Left renal pelvis (tissue), 4 donors: ENCODE measurements at regions not wholly inside any gene's neighbourhood (a gene's known extent, or its start where the extent isn't known, plus 50 kb on each side); places are given as distances from the start of the nearest gene placed in this dataset.
"Not testable (repeated sequence)": the region's sequence is repeated elsewhere in the genome, so short reads cannot be mapped to it uniquely, and the experiment has no call there.

Experiments used
- DNase-seq, 4 donors: peaks; one replicate each; pipeline ENCODE4 v3.0.0-alpha.2; 2013; ENCODE audit warnings: low read depth in 4 of 4, low spot score in 3 of 4

DNA sequence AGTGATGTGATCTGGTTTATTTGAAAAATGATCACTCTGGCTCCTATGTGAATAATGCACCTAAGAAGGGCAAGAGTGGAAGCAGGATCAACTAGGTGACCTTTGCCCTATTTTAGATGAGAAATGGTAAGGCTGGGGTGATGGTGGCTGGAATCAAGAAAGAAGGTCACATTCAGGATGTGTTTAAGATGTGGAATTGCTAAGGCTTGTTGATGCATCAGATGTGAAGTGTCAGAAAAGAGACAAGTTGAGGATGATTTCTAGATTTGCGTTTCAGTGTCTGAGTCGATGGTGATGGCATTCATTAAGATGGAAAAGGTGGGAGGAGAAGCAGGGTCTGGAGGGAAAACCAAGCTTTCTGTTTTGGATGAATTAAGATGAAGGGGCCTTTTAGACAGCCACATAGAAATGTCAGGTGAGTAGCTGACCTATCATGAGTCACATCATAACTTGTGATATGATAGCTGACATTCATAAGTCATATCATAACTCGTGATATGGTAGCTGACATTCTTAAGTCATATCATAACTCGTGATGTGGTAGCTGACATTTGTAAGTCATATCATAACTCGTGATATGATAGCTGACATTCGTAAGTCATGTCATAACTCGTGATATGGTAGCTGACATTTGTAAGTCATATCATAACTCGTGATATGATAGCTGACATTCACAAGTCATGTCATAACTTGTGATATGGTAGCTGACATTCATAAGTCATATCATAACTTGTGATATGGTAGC is 101.2 kb upstream of the SEC11C start:
- DNase-seq: no peak

DNA sequence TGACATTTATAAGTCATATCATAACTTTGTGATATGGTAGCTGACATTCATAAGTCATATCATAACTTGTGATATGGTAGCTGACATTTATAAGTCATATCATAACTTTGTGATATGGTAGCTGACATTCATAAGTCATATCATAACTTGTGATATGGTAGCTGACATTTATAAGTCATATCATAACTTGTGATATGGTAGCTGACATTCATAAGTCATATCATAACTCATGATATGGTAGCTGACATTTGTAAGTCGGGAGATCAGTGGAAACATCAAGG is 100.7 kb upstream of the SEC11C start:
- DNase-seq: not testable (repeated sequence)

DNA sequence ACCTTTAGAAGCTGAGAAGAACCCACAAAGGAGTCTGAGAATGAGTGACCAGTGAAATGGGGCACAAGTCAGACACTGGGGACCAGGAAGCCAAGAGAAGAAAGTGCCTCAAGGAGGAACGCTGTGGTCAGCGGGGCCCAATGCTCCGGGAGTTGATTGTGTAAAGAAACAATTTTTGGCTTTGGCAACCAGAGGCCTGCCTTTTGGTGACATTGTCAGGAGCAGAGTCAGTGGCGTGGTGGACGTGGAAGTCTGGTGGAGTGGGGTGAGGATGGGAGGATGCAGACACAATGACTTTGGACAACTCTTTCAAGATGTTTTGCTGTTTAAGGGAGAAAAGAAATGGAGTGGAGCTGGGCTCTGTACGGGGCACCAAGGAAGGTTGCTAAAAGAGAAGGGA is 100.2 kb upstream of the SEC11C start:
- no peak for DNase-seq

DNA sequence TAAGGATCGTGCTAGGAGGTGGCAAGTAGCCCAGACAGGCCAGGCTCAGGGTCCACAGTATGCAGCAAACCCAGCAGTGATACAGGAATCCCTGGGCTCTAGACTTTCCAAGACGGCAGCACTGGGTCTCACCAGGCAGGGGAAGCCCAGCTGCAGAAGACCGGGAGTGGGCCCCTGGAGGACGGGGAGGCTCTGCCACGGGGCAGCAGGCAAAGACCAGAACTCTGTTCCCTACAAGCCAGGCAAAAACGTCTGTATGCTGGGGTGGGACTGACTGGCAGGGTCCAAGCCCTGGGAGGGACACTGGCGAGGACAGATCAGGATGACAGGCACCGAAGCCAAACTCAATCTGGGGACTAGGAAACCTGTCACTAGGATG is 98.9 kb upstream of the SEC11C start:
- no peak for DNase-seq

DNA sequence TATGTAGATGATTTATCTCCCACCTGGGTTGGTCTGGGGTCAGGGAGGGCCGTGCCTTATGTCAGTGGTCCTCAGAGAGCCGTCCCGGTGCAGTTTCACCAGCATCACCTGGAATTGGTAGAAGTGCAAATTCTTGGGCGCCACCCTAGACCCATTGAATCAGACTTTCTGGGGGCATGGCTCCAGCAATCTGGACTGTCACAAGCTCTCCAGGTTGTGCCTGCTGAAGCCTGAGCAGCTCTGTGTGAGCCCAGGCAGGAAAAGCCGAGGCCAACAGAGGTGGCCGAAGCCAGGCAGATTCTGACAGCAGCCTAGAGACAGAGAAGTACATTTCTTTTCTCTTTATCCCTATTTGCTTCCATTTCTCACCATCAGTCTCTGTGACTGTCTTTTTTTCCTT is 98.4 kb upstream of the SEC11C start:
- DNase-seq: no peak

DNA sequence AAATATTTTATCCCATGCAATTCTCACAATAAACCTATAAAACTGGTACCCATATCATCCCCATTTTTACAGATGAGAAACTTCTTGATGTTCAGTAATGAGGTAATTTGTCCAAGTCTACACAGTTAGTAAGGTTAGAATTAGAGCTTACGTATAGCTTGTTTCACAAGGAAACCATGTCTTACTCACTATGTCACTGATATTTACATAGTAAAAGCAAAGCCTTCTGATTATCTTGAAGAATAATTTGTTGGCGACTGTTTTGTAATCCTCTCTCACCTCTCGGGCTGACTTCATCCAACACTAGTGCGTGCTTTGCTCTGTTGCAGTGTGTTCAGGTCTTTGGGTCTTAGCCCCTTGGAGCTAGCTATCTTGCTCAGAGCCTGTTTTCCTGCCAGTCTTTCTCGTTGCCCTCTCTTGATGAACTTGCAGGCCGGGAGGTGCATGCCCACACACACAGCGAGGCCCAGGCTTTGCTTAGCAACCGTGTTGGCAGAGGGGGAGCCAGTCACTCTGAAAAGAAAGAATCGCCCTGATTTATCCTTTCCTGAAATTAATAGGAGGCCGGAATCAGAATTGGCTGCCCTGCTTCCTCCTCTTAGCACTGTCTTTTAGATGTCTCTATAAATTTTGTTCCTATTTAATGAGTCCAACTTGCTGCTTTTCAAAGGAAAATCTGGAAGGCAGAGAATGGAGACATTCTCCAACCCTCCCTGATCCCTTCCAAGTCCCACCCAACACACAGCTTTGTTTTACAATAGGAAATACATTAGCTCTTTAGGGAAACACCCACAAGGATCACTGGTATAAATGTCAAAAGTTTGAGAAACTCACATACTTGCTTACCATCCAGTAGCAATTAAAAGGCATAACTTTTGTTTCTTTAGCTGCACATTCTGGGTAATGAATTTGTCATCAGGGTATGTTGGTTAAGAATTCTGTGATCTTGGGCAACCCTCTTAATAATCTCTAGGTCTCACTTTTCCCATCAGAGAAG is 97.6 kb upstream of the SEC11C start:
- no peak for DNase-seq

DNA sequence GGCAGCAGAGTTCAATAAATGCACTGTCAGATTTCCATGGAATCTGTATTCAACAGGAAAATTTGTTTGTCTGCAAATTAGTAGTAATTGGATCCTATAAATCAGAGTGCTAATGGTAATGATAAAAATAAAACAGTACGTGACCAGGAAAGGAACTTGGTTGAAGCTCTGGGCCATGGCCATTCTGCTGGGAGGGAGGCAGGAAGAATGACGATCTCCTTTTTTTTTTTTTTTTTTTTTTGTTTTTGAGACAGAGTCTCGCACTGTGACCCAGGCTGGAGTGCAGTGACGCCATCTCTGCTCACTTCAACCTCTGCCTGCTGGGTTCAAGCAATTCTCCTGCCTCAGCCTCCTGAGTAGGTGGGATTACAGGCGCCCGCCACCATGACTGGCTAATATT is 94.8 kb upstream of the SEC11C start:
- no peak for DNase-seq

DNA sequence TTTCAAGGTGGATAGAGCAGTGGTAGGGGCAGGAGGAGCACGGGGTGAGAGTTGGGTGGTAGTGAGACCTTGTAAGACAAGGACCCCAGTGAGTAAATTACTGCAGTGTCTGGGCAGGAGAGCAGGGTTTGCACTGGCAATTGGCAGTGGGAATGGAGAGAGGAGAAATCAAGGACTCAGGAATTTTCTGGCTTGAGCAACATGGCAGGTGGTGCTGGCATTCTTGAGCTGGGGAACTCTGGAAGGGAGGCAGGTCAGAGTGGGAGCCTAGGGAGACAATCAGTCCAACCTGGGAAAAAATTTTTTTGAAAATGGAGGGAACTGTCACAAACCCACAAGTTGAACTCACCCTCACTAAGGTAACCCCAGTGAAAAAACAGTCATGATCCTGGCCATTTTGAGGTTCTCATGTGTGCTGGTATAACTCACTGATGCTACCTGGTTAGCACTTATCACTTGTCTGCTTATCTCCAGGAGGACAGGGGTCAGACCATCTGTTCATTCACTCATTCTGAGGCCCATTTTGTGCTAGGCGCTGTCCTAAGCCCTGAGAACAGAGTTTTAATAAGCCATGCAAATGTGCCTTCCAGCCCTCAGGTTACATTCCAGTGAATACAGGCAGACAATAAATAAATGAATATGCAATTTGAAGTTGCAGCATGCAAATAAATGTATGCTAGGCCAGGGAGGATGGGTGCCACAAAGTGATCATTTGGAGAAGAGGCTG is 92.2 kb upstream of the SEC11C start:
- DNase-seq: no peak

DNA sequence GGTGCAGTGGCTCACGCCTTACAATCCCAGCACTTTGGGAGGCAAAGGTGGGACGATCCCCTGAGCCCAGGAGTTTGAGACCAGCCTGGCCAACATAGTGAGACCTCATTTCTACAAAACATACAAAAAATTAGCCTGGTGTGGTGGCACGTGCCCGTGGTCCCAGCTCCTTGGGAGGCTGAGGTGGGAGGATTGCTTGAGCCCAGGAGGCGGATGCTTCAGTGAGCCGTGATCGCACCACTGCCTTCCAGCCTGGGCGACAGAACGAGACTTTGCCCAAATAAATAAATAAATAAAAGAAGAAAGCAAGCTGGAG is 91.7 kb upstream of the SEC11C start:
- DNase-seq: no peak

DNA sequence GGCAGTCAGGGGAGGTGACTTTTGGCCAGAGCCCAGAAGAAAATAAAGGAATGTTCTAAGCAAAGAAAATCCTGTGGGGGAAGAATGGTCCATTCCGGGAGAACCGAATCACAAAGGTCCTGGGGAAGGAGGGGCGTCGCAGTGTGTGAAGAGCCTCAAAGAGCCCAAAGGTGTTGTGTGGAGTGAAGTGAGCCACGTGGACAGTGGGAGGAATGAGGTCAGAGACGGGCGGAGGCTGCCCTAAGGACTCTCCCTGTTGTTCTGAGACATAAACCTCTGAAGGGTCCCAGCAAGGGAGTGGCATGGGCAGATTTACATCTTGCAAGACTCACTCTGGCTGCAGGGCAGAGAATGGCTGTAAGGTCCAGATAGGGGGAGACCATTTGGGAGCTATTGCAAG is 91.3 kb upstream of the SEC11C start:
- no peak for DNase-seq

DNA sequence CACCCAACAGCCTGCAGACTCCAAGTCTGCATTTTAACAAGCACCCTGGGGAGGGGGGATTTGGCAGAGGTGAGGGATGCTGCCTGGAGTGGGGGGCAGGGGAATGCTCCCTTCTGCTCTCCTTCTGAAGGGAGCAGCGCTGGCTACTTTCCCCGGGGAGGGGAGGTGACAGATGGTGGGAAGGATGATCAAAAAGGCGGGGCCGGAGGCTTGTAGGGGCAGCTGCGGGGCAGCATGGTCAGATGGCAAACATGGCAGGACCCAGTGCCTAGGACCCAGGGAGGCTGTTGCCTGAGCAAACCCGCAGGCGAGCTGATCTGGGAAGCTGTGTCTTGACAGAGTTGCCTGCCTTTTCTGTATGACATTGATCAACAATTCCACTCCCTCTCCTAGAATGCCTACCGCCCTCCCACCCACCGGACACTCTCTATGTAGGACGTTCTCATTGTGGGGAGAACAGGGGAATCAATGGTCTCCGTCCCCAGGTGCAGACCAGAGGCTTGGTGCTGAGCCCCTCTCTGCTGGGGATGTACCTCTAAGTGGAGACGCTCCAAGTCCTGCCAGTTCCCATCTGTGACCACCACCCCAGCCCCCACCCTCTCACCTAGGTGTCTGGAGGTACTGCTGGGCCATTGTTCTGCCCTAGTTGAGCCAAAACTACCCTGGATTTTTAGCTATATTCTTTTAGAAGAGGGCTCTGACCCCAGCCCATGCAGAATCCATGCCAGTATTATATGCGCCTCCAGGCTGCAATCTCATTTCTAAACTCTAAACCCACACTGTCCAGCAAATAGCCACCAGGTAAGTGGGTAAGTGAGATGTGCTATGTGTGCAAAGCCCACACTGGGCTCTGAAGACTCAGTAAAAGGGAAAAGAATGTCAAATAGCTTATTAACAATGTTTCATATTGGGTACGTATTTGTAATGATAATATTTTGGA is 89.7 kb upstream of the SEC11C start:
- no peak for DNase-seq

DNA sequence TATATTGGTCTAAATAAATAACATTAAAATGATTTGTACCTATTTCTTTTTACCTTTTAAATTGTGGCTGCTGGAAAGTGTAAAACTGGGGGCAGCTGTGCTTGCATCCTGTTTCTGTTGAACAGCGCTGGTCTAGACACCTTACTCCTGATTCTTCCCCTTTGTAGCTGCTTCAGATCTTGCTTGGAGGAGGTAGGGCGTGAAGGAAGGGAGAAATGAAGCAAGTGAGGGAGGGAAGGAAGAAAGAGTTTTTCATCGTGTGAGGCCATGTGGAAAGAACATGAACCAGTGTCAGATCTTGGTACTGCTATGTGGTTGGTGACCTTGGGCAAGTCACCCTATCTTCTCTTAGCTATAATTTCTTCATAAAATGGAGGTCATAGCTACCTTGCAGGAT is 89.0 kb upstream of the SEC11C start:
- DNase-seq: no peak

DNA sequence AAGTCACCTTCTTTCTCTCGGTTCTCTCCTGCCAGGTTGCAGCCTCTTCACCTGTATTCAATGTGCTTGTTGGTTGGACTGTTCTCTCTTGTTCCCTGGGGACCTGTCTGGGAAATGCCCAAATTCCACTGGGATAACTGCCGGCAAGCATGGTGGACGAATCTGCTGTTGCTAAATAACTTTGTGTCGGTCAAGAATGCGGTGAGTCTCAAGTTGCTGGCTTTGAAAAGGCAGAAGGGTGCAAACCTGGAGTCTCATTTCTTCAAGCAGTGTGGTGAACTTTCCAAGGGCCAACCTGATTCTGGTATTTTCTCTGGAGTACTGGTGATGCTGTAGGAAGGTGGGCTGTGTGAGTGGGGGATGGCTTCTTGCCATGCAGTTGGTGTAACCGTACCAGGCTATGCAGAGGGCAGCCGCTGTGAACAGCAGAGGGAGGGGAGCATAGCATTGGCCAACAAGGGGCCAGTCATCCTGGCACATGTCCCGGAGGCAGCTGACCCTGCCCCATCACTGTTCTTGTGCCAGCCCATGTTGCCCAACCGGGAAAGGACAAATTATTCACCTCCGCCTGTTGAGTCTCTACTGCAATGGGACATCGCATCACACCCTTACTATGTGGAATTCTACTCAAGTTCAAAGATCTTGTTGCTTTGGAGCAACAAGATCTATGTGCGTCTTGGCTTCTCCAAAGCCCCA is 88.1 kb upstream of the SEC11C start:
- no peak for DNase-seq

DNA sequence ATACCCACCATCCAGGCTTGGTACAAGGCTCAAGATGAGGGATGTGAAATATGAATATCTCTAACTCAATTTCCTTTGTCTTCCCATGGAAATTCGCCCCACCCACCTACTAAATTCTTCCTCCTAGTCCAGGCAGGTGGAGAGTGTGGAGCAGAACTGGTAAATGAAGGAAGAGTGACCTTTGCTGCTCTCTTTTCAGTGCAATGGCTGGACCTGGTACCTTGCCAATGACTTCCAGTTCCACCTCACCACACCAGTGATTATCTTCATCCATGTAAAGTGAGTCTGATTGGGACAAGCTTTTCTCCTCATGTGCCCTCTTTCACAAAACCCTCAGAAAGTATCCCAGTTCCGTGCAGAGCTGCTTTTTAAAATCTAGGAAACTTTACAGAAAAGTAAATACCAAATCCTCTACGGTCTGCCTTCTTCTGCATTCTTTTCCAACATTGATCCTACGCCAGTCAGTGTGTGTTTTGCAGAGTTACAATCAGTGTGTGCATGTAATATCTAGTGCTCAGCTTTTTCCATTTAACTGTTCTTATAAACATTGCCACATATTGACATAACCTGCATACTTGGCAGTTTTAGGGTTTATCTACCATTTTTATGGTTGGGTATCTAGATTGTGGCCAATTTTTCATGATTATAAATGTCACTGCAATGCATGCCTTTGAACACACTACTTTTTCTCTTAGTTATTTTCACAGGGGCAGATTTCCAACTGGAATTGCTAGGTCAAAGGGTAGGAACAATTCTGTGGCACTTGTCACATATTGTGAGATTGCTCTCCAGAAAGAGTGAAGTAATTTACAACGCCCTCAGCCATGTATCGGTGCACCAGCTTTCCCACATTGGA is 86.5 kb upstream of the SEC11C start:
- DNase-seq: no peak

DNA sequence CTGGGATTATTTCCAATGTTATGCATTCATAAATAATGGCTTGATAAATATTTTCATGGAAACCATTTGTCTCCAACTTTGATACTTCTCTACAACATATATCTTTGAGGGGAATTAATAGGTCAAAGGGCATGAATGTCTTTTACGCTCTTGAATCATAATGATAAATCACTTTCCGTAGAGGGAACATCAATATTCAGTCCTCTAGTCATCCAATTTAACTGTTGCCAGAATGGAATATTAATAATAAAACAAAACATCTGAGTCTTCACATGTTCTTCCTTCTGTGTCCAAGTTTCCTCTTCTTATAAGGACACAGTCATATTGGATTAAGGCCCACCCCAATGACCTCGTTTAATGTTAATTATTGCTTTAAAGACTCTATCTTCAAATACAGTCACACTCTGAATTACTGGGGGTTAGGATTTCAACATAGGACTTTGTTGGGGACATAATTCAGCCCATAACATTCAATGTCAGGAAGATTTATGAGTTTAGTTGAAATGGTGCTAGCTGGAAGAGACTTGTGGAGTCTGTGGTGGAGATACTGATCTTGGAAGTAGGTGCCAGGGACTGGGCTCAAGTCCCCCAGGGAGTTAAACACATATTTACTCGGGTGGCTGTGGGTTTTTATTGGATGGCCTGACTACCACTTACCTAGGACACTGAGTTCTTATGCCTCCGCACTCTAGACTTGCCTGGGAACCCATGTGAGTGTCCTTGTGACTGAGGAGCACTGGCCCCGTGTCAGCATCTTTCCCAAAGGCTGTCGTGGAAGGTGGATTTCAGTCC is 85.0 kb upstream of the SEC11C start:
- DNase-seq: peak in 1 of 4 donors; percentile 34

DNA sequence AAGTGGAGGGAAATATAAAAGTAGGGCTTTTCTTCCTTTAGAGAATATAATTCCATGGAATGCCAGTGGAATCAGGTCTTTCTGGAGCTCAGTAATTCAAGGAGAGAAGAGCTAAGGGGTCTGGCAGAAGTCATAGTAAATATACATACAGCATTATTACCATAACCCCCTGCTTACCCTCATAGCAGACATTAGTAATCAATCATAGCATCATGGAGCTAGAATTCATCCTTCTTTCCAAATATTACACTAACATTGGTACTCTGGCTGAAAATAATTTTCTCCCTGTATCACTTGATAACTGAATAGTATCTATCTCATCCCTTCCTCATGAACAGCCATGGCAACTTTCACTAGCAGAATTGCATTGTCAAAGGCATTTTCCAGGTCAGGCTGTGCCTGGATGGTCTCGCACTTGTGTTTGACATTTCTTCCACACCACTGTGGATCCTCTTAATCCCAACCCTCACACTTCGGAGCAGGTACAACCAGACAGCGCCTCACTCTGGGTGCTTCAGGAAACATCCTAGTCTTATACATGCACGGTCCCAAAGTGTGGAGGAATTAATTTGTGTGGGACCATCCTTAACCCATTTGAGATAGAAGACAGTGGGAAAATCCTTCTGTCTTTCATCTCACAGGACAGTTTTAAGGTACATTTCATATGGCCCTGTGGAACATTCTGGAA is 84.2 kb upstream of the SEC11C start:
- no peak for DNase-seq

DNA sequence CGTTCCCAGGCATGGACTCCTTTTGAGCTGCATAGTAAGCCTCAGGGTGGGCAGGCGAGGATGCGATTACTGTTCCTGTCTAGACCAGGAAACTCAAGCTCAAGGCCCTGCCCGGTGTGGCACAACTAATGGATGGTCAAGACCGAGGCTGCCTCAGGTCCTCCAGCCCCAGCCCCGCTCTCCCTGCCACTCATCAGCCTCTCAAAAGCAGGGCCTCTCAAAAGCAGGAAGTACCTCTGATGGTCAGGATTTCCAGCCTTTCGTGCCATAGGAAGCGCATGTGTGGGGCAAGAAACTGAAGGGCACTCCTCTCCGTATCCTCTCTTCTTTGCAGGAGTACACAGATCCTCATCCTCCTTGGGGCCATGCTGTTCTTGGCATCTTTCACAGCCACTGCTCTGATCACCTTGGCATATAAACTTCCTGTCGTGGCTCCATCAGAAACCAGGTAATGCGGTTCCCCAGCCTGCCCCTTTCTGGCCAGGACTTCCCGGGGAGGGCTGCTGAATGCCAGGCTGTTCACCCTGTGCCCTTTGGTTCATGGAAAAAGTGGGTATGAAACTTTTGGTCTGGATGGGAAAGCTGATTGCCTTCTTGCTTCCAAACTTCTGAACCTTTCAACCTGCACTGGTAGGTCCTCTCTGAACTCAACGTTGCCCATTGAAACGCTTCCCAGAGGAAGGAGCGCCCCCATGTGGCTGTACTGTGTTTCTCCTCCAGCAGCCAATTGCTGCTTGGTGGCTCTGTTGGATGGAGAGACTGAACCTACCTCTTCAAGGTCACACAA is 82.8 kb upstream of the SEC11C start:
- peak in 2 of 4 donors; percentile 54 to 57 for DNase-seq
